Gastrocnemius medialis (tissue), 4 donors: ENCODE measurements at regions not wholly inside any gene's neighbourhood (a gene's known extent, or its start where the extent isn't known, plus 50 kb on each side); places are given as distances from the start of the nearest gene placed in this dataset.

ENCODE experiments used
- ATAC-seq, 2 donors: fragments of 150-250 bp; one replicate each; pipeline ENCODE4 v1.9.1; 2016
- DNase-seq, 2 donors: peaks; one replicate each; pipeline ENCODE4 v3.0.0-alpha.2; 2019
- H3K27ac ChIP-seq, 4 donors: fragments of 200-600 bp; sonication (generic); 1 replicate in 1 of 4; 2 replicates in 3 of 4; pipeline ENCODE4 v1.5.1; 2016 to 2018; ENCODE audit warnings: mild to moderate bottlenecking in 2 of 4, moderate library complexity in 1 of 4
- H3K27me3 ChIP-seq, 3 donors: fragments of 200-600 bp; sonication (generic) in 2 of 3; 1 replicate in 1 of 3; 2 replicates in 2 of 3; pipeline versions ENCODE4 v1.5.1 to v1.6.0; 2016 to 2019; ENCODE audit warnings: mild to moderate bottlenecking in 1 of 3, moderate library complexity in 1 of 3
- H3K36me3 ChIP-seq, 2 donors: fragments of 200-600 bp; sonication (generic) in 1 of 2; one replicate each; pipeline ENCODE4 v1.5.1; 2017 to 2018
- H3K4me1 ChIP-seq, 2 donors: fragments of 200-600 bp; sonication (generic) in 1 of 2; one replicate each; pipeline ENCODE4 v1.5.1; 2016 to 2017; ENCODE audit warnings: mild to moderate bottlenecking in 2 of 2
- H3K4me3 ChIP-seq, 4 donors: fragments of 200-600 bp; sonication (generic) in 3 of 4; 1 replicate in 1 of 4; 2 replicates in 3 of 4; pipeline ENCODE4 v1.5.1; 2016 to 2019; ENCODE audit warnings: mild to moderate bottlenecking in 2 of 4
- H3K9me3 ChIP-seq, 3 donors: fragments of 200-600 bp; sonication (generic) in 2 of 3; 1 replicate in 1 of 3; 2 replicates in 2 of 3; pipeline ENCODE4 v1.5.1; 2016 to 2019
- CTCF ChIP-seq, 5 experiments: fragments of 450-650 bp in 3 of 5; fragments of 200-600 bp in 2 of 5; sonication (generic) in 2 of 5; IDR thresholded peaks in 4 of 5; conservative IDR thresholded peaks in 1 of 5; 1 replicate in 4 of 5; 2 replicates in 1 of 5; pipeline ENCODE4 v1.5.1; 2016 to 2019; ENCODE audit warnings: antibody characterized with exemption in 5 of 5, mild to moderate bottlenecking in 3 of 5, moderate library complexity in 3 of 5
- POLR2A ChIP-seq, 2 donors: fragments of 450-650 bp; IDR thresholded peaks; one replicate each; pipeline ENCODE4 v1.6.1; 2017; ENCODE audit warnings: antibody characterized with exemption in 2 of 2, mild to moderate bottlenecking in 2 of 2, moderate library complexity in 2 of 2
- in situ Hi-C, 4 donors: fragments of 200-750 bp; cut with MboI; loops; one replicate each; pipeline versions ENCODE4 v1.15.0 to v1.8.0; 2017; ENCODE audit warnings: low sequenced_read_pairs in 4 of 4
- intact Hi-C: fragments of 100-400 bp; cut with DNase I; formaldehyde crosslinking; loops from one replicate; pipeline ENCODE4 v1.15.1; 2023; ENCODE audit warnings: low total_unique reads

GRCh38 chr11:70734379-70734778, 336.1 kb downstream of the CTTN start:
- DNase-seq (no peak), ATAC-seq (no peak)
- H3K36me3 ChIP-seq = no peaks in the 10 kb centered on the region
- no peaks in the 10 kb centered on the region for H3K4me1 ChIP-seq
- no peak for TF ChIP-seq CTCF (IDR thresholded peaks at IDR 0.05 in 4 of 5, conservative IDR thresholded peaks at IDR 0.05 in 1 of 5)
- TF ChIP-seq POLR2A (IDR thresholded peaks at IDR 0.05) = no peak
- H3K27me3 ChIP-seq = peaks cover 0 to 3% (median 0%) of the 10 kb centered on the region in 3 donors
- in situ Hi-C loops = no loop called here
- no peak overlapping the region for H3K4me3 ChIP-seq
- no peak overlapping the region for H3K27ac ChIP-seq
- intact Hi-C loops = no loop called here
- H3K9me3 ChIP-seq = no peaks in the 10 kb centered on the region

GRCh38 chr11:70734911-70735310, 336.6 kb downstream of the CTTN start:
- no peaks in the 10 kb centered on the region for H3K36me3 ChIP-seq
- H3K27ac ChIP-seq = no peak overlapping the region
- DNase-seq (no peak), ATAC-seq (no peak)
- in situ Hi-C loops = no loop called here
- no peaks in the 10 kb centered on the region for H3K4me1 ChIP-seq
- no peaks in the 10 kb centered on the region for H3K9me3 ChIP-seq
- H3K4me3 ChIP-seq = no peak overlapping the region
- H3K27me3 ChIP-seq = peaks cover 0 to 3% (median 0%) of the 10 kb centered on the region in 3 donors
- no peak for TF ChIP-seq POLR2A (IDR thresholded peaks at IDR 0.05)
- no peak for TF ChIP-seq CTCF (IDR thresholded peaks at IDR 0.05 in 4 of 5, conservative IDR thresholded peaks at IDR 0.05 in 1 of 5)
- intact Hi-C loops = no loop called here

GRCh38 chr11:70735976-70736375, 337.6 kb downstream of the CTTN start:
- DNase-seq = no peak
- no peak for ATAC-seq
- intact Hi-C loops = no loop called here
- no peaks in the 10 kb centered on the region for H3K9me3 ChIP-seq
- H3K4me1 ChIP-seq = no peaks in the 10 kb centered on the region
- peaks cover 0 to 3% (median 0%) of the 10 kb centered on the region in 3 donors for H3K27me3 ChIP-seq
- no peaks in the 10 kb centered on the region for H3K36me3 ChIP-seq
- H3K4me3 ChIP-seq = no peak overlapping the region
- no peak overlapping the region for H3K27ac ChIP-seq
- no peak for TF ChIP-seq CTCF (IDR thresholded peaks at IDR 0.05 in 4 of 5, conservative IDR thresholded peaks at IDR 0.05 in 1 of 5)
- no peak for TF ChIP-seq POLR2A (IDR thresholded peaks at IDR 0.05)
- in situ Hi-C loops = no loop called here

GRCh38 chr11:70736461-70736860, 338.1 kb downstream of the CTTN start:
- H3K27me3 ChIP-seq = peaks cover 0 to 3% (median 0%) of the 10 kb centered on the region in 3 donors
- intact Hi-C loops = no loop called here
- DNase-seq (no peak), ATAC-seq (no peak)
- in situ Hi-C loops = no loop called here
- H3K9me3 ChIP-seq = no peaks in the 10 kb centered on the region
- H3K36me3 ChIP-seq = no peaks in the 10 kb centered on the region
- TF ChIP-seq CTCF (IDR thresholded peaks at IDR 0.05 in 4 of 5, conservative IDR thresholded peaks at IDR 0.05 in 1 of 5) = no peak
- TF ChIP-seq POLR2A (IDR thresholded peaks at IDR 0.05) = no peak
- H3K27ac ChIP-seq = no peak overlapping the region
- no peaks in the 10 kb centered on the region for H3K4me1 ChIP-seq
- no peak overlapping the region for H3K4me3 ChIP-seq

GRCh38 chr11:70736937-70737640, 338.8 kb downstream of the CTTN start:
- intact Hi-C loops = no loop called here
- no peak for ATAC-seq

More at GRCh38 chr11:70736937-70737640, 338.8 kb downstream of the CTTN start:
- no peaks in the 10 kb centered on the region for H3K4me1 ChIP-seq
- no peak for DNase-seq
- H3K27ac ChIP-seq = no peak overlapping the region
- TF ChIP-seq POLR2A (IDR thresholded peaks at IDR 0.05) (no peak), CTCF (IDR thresholded peaks at IDR 0.05 in 4 of 5, conservative IDR thresholded peaks at IDR 0.05 in 1 of 5) (no peak)
- H3K4me3 ChIP-seq = no peak overlapping the region
- H3K9me3 ChIP-seq = no peaks in the 10 kb centered on the region
- H3K36me3 ChIP-seq = no peaks in the 10 kb centered on the region
- H3K27me3 ChIP-seq = peaks cover 0 to 5% (median 0%) of the 10 kb centered on the region in 3 donors
- in situ Hi-C loops = no loop called here
